Myocyte (in vitro differentiated cells): ENCODE measurements at regions not wholly inside any gene's neighbourhood (a gene's known extent, or its start where the extent isn't known, plus 50 kb on each side); places are given as distances from the start of the nearest gene placed in this dataset.
"Not testable (repeated sequence)": the region's sequence is repeated elsewhere in the genome, so short reads cannot be mapped to it uniquely, and the experiment has no call there.

Experiments
- DNase-seq: peaks from one replicate; pipeline ENCODE4 v3.0.0-alpha.2; 2012; ENCODE audit warnings: low read depth

DNA sequence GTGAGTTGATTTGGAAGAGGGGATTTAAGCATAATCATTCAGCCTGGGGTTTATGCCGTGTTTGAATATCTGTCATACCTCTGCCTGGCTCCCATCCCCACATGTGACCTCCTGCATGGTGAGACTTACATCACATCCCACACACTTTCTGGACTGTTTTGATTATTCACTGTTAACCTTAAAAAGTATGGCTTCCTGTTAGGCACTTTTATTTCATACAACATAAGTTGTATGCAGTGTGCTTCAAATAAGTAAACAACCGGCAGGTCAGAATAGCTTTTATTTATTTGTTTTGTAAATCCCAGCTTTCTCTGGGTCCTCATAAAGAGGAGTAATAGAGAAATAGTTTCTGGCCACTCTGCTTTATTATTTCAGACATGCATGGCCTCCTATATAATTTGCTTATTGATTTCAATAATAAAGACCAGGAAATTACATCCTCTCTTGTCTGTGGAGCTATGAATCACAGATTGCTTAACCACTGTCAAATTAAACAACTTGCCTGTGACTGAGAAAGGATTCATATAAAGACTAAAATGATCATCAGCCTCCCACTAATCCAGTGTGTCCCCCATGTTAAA lies 376.8 kb upstream of the ZFP42 start:
- no peak for DNase-seq

DNA sequence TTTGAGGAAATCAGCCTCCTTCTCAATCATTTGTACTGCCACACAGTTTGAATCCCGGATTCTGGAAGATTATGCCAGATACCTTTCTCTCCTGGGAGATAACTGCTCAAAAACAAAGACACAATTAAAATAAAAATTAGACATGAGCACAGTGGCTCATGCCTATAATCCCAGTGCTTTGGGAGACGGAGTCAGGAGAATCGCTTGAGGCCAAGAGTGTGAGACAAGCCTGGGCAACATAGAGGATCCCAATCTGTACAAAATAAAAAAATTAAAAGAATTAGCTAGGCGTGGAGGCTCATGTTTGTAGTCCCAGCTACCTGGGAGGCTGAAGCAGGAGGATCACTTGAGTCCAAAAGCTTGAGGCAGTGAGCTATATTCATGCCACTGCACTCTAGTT lies 376.3 kb upstream of the ZFP42 start:
- DNase-seq, result no peak

DNA sequence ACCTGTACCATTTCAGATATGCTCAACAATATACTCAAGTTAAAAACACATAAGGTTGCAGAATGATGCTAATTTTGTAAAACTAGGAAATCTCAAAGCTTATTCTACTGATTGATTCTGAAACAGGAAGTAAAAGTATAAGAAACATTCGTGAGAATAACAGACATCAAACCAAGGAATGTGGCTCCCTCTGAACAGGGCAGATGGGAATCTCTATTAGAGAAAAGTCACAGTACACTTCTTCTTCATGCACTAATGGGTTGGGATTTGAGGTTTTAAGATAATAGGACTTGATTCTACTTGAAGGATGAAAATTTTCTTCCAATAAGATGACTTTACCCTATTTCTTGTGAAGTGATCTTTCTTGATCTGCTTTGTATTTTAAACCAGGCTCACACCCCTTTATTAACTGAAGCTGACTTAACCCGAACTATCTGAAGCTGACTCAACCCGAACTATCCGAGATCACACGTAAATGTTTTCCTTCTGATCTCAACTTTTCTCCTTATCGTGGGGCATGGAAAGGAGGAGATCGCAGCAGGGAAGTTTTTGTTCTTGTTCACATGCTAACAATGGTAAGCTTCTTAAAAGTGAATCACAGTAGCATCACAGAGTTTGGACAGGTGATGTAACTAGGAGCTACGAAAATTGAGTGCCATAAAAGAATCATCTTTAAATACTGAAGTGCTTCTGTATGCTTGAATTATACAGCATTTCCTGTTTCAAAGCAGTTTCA lies 363.1 kb upstream of the ZFP42 start:
- DNase-seq, result no peak

DNA sequence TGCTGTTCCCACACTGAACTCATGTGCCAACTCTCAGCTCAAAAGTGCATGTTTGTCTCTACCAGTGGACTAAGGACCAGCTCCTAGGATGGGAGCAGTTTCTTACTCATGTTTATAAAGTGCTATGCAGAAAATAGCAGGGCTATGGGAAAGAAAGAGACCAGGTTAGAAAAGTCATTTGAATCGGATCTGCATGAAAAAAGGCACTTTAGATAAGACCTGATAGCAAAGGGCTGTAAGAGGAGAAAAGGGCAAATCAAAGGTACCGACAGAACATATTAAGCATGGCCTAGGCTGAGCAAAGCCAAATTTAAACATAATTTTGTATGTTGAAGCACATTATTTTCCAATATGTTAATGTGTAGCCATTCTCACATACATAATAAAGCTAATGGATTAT lies 362.3 kb upstream of the ZFP42 start:
- no peak for DNase-seq

DNA sequence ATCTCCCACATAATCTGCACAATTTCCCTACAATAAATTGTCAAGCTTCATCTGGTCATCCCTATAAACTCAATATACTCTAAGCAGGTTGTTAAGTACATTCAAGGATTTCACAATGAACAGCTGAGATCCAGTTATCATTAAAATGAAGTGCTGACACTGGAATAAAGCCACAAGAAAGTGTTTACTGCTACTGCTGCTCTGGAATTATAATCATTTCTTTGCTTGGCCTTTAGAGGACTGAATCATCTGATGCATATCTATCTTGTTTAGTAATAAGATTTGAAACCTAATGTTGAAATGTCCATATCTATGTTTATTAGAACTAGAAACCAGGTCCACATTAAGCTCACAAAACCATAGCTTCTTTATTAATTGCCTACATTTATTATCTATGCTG lies 338.6 kb upstream of the ZFP42 start:
- DNase-seq, result no peak

DNA sequence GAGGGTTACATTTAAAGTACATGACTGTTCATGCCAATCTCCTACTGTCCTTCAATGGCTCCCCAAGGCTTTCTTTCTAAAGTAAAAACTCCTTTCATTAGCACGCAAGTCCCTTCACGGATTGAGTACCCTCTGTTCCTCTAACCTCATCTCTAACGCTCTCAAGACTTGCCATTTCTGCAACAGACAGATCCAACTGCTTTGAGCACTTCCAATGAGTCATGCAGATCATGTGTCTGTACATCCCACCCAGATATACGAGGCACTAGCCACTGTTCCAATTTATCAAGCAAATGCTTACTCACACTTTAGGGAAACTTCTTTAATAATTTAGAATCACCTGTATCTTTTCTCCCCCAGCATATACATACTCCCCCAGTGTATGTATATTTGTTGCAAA lies 332.5 kb upstream of the ZFP42 start:
- peak; percentile 18 for DNase-seq

DNA sequence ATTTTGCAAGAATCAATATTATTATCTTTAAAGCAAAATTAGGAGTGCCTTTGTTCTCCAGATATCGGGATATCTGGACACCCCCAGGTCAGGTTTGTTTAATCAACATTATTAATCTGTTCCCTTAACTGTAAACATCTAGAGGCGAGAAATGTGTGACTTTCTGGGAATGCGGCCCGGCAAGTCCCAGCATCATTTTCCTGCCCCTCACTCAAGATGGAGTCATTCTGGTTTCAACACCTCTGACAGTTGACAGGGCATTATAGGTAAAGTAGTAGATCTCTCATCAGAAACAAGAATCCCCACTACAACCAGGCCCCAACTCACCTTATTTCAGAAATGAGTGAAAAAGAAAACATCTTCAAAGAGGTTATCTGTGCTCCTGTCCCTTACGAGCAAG lies 331.6 kb upstream of the ZFP42 start:
- no peak for DNase-seq

DNA sequence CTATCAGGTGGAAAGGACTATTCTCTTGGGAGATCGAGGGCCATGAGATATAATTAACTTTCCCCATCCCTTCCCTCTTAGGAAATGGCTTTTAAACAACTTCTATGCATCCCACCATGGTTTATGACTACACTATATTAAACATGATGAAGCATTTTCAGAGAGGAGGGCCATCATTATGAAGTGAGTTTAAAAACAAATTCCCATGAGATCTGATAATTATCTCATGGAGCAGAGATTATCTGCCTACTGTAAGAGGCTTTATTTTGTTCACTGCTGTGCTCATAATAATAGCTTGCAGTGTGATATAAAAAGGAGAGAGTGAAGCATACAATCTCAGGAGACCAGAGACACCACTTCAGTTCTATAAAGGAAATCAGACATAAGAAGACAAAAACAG lies 330.5 kb upstream of the ZFP42 start:
- no peak for DNase-seq

DNA sequence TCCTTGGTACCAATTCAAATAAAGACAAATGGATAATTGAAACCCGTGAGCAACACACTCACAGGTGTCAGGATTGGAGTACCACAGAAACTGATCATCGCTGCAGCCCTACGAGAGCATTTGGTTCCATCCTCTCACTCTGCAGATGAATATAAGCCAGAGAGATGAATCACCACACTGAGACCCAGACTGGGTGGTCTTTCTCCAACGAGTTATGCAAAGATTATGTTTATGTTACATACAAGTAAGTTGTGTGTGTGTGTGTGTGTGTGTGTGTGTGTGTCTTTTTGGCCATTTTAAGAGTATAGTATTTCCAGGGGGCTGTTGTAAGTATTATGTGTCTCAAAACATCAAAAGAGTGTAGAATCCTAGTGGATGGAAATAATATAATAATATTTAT lies 329.5 kb upstream of the ZFP42 start:
- no peak for DNase-seq

DNA sequence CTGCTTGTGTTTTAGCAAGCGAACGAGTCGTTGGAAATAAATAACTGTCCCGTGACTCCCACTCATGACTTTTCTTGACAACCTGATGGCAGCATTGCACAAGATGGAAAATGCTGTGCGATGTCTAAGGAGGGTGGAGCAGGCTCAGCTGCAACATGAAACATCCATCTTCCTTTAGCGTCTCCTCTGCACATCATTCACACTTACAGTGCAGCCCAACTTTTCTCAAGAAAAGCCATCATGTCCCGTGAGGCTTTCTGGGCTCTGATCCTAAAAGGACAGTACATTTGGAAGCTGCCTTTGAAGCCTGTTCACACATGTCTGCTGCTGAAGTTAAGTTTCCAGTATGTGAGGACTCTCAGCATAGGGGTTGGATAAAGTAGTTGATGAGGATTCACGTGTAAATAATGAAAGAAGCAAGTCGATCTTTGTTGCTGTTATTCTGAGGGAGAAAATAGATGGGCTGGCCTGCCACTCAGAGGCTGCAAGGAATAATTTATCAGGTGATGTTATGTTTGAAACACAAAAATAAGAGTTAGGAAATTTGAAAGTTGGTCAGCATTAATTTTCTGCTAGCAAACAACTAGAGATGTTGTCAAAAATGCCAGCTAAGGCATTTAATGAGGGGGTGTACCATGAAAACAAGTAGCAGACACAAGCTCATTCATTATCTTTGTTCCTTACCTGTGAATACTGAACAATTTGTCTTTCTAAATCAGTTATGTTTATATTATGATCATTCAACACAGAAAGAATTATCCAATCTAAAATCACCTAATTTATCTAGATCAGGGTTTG lies 328.7 kb upstream of the ZFP42 start:
- DNase-seq, result peak; percentile 24

DNA sequence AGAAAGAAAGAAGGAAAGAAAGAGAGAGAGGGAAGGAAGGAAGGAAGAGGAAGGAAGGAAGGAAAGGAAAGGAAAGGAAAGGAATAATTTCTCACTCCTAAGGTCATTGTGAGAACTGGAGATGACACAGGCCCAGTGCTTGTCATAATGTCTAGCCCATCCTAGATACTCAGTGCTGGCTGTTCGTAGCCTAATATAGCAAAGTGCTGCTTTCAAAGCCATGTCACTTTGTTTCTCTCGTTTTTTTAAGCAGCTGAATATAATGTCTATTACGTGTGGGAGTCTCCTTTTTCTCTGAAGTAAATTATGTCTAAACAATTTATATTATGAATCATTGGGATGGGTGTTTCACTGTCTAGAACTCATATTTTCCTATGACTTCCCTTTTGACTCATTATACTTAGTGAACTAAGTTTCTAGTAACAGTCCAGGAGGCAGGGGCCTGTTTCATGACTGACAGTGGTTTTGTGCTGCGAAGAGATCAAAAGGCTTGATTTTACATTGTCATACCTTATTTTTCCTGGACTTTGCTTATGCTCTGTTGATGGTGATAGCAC lies 327.0 kb upstream of the ZFP42 start:
- no peak for DNase-seq

DNA sequence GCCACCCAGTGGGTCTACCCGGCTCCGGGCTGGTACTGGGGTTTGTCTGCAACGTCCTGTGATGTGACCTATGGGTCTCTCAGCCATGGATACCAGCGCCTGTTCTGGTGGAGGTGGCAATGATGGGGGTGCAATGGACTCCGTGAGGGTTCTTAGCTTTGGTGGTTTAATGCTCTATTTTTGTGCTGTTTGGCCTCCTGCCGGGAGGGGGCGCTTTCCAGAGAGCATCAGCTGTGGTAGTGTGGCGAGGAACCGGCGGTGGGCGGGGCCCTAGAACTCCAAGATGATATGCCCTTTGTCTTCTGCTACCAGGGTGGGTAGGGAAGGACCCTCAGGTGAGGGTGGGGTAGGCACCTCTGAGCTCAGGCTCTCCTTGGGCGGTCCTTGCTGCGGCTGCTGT lies 324.1 kb upstream of the ZFP42 start:
- DNase-seq, result not testable (repeated sequence)

DNA sequence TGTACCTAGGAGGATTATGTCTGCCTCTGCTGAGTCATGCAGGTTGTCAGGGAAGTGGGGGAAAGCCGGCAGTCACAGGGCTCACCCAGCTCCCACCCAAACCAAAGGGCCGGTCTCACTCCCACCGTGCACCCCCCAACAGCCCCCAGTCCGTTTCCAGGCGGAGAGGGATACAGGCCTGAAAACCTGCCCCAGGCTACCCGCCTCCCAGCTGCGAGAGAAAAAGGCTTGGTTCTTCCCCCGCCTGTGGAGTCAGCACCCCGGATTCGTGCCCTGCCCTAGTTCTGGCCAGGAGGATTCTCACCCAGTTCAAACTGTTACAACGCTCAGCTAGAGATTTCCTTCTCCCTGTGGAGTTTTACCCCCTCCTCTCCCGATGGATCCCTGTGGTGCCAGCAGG lies 323.6 kb upstream of the ZFP42 start:
- not testable (repeated sequence) for DNase-seq

DNA sequence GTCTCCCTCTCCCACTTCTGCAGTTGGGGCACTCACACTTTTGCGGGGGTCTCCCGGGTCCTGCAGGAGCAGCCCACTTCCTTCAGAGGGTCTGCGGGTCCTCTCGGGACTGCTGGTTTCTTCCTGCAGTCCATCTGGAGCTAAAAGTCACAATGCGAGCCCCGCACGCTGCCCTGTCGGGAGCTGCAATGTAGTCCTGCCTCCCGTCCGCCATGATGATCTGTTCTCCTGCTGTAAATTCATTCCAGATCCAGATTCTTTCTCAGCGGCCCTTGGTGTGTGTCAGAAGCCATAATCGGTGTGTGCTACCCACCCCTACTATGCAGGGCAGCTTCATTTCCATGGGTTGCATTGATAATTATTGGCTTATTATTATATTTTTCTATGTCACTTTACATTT lies 323.0 kb upstream of the ZFP42 start:
- DNase-seq, result not testable (repeated sequence)

DNA sequence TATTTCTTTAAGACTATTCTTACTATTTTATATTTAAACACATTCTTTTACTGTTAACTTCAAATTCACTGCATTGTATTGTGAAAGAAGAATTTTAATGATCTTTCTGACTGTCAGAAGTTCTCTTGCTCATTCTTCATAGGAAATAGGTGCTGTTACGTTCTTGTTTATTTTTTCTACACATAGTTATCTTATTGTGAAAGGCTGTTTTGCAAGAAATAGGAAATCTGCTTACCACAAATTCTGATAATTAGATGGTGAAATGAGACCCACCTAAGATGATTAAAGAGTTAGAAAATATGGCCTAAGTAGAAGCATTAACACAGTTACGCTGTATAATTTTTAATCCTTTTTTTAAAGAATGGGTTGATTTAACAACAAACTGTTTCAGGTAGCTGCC lies 316.1 kb upstream of the ZFP42 start:
- DNase-seq, result no peak

DNA sequence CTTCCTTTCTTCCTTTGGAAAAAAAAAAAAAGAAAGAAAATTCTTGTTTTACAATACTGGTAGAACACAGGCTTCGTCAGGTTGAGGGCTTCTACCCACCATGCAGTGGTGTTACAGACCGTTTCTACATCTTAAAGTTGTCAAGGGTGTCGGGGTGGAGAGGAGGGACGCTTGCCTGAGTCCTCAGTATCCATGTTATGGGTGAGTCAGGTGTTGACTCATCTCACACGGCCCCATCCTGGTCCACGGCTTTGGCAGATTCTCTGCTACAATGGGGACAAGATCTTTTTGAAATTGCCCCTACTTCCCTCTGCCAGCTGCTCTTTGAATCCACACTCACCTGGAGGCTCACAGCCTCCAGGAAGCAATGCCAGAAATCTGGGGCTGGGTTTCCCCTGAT lies 310.3 kb upstream of the ZFP42 start:
- DNase-seq, result no peak

DNA sequence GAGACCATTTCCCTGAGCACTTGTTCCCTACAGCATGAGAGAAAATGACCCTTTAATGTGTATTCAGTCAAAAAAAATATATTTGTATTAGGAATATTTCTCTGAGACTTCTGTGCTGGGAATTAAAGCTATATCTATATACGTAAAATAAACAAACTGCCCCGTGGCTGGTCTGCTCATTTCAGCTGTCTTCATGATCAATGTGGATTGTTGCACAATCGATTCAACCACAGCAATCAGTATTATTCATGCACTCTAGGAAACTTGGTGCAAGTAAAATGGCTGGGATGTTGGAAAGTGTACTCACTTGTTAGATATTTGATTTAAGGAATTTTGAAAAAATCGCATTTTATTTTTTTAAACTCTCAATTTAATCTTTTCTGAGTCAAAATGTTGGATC lies 307.9 kb upstream of the ZFP42 start:
- DNase-seq, result no peak

DNA sequence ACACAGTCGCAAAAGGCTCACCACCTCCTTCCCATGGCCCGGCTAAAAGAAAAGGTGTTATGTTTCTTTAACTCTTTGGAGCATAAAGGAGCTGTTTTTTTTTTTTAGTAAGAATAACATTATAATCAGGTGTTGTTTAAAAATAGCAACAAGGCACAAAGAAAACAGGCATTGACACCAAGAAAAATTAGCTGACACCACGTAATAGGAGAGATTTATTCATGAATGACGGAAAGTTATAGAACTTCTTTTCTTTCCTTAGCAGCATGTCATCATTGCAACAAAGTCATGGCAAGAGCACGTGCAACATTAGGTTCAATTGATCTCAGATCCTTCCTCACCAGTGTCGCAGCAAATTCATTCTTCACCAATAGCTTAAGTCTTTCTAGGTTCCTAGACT lies 302.9 kb upstream of the ZFP42 start:
- DNase-seq, result no peak

DNA sequence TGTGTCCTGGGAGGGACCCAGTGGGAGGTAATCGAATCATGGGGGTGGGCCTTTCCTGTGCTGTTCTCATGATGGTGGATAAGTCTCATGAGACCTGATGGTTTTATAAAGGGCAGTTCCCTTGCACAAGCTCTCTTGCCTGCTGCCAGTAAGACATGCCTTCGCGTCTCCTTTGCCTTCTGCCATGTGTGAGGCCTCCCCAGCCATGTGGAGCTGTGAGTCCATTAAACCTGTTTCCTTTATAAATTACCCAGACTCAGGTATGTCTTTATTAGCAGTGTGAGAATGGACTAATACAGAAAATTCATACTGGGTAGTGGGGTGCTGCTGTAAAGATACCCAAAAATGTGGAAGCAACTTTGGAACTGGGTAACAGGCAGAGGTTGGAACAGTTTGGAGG lies 300.0 kb upstream of the ZFP42 start:
- DNase-seq, result not testable (repeated sequence)

DNA sequence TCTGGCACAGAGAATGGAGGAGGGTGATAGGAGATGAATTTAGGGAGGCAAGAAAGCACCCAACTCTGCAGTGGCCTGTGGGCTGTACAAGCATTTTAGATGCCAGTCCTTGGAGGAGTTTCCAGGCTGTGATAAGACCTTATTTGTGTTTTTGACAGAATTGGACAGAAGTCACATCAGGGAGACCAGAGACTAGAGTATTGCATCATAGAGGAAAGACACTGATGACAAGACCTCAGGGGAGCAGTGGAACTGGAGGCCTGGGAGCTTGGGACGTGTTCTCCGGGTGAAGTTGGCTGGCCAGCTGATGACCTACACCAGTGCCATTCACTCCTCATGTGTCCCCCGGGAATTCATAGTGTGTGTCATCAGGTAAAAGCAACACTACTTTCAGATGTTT lies 284.0 kb upstream of the ZFP42 start:
- no peak for DNase-seq

DNA sequence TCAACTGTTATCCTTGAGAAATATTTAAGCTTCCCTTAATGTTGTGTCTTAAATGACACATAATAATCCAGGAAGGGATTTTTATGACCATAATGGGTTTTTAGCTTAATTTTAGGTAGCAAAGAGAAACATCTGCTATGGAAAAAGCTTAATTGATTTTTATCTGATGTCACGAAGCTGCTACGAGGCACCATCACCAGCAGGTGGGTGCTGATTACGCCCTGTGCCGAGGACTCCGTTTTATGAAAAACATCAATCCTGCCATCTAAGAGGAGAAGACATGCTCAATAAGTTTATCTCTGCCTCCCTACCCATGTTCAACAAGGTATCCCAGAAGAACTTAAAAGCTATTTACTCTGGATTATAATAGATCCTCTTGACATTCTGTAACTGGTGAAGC lies 280.6 kb upstream of the ZFP42 start:
- no peak for DNase-seq

DNA sequence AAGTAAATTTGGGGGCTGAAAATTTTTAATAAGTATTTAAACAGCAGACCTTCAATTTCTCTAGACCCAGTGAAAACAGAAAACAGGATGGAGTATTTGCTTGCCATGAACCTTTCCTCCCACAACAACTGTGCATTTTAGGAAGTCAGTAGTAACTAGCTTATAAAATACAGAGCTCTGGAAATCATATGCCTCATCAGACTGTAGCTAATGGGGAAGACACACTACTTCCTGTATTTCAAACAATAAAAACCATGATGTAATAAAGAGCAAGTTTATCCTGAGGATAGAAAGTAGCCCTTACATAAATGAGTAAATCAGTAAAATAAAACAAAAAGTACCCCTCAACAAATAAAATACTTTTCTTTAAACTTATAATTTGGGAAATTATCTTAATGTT lies 280.1 kb upstream of the ZFP42 start:
- DNase-seq, result no peak
